B cell (primary cell): ENCODE measurements at regions not wholly inside any gene's neighbourhood (a gene's known extent, or its start where the extent isn't known, plus 50 kb on each side); places are given as distances from the start of the nearest gene placed in this dataset.

Experiments
- EZH2 ChIP-seq: IDR thresholded peaks from 2 replicates; pipeline ENCODE4 v1.6.1; 2012; ENCODE audit warnings: borderline replicate concordance, low read depth, mild to moderate bottlenecking, moderate library complexity, low read length; ENCODE audit not compliant: insufficient read depth, poor library complexity, severe bottlenecking
- TF ChIP-seq, protein P1 (sequence below): fragments of 200-600 bp; IDR thresholded peaks from one replicate; pipeline ENCODE4 v1.8.0; 2022; ENCODE audit warnings: antibody characterized with exemption, mild to moderate bottlenecking

- TF ChIP-seq EZH2: no peak
- TF ChIP-seq, protein P1, sequence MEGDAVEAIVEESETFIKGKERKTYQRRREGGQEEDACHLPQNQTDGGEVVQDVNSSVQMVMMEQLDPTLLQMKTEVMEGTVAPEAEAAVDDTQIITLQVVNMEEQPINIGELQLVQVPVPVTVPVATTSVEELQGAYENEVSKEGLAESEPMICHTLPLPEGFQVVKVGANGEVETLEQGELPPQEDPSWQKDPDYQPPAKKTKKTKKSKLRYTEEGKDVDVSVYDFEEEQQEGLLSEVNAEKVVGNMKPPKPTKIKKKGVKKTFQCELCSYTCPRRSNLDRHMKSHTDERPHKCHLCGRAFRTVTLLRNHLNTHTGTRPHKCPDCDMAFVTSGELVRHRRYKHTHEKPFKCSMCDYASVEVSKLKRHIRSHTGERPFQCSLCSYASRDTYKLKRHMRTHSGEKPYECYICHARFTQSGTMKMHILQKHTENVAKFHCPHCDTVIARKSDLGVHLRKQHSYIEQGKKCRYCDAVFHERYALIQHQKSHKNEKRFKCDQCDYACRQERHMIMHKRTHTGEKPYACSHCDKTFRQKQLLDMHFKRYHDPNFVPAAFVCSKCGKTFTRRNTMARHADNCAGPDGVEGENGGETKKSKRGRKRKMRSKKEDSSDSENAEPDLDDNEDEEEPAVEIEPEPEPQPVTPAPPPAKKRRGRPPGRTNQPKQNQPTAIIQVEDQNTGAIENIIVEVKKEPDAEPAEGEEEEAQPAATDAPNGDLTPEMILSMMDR: no peak
Measured at GRCh38 chr12:90828621-90829020, 126.4 kb downstream of the CCER1 start.
